NCI-H748 (cell line): ENCODE measurements at regions not wholly inside any gene's neighbourhood (a gene's known extent, or its start where the extent isn't known, plus 50 kb on each side); places are given as distances from the start of the nearest gene placed in this dataset.

Source experiments
- DNase-seq: peaks from one replicate; lab custom pipeline; 2025; ENCODE audit not compliant: unreplicated experiment; lab: John Stamatoyannopoulos, UW

GRCh38 chr4:167475951-167476350 lies 241.7 kb upstream of the SPOCK3 start:
- no peak for DNase-seq

DNA sequence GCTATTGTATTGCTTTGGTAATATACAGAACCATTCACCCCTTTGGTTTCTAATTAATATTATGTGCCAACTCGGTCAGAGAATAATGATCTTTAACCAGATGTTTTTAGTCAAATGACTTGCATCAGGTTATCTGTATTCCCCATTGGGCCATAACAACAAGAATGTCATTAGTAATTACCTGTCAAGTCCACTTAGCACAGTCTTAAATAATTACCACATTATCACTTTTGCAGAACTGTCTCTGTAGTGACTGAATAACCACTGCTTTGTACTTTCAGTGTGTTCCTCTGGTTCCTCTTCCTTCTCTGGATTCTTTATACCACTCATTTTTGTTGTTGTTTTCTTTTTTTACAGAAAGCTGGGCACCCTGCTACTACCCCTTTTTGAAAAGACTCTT lies 257.7 kb upstream of the SPOCK3 start:
- no peak for DNase-seq

DNA sequence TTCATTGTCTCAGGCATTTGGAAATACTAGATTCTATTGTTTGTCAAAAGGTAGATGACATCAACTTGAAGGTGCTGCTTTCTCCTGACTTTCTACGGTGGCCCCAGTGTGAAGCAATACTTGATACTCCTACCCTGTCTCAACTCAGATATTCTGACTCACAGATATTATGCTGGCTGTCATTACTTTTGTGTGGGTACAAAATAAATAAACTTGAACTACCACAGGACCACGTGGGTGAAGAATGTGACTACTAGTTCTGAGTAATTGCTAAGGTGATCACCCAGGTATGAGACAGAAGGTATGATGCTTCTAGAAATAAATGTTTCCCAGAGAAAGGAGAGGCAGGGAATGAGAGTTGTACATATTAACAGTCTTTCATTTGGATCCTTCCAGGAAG lies 275.3 kb upstream of the SPOCK3 start:
- DNase-seq, result no peak

GRCh38 chr4:167524091-167524490 lies 289.8 kb upstream of the SPOCK3 start:
- DNase-seq, result no peak

DNA sequence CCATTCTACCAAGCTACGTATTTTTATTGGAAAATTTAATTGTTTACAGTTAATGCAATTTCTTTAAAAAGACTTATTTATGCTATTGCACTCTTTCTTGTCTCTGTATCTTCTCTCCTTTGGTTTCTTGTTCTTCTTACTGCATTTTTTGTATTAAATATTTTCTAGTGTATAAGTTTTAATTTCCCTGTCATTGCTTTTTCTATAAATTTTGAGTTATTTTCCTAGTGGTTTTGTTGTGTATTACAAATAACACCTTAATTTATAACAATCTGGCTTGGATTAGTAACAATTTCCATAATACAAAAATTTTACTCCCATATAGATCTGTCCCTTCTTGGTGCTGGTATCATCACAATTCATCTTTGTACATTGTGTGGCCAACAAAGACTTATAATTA lies 303.5 kb upstream of the SPOCK3 start:
- DNase-seq, result no peak

GRCh38 chr4:167541286-167541685 lies 307.0 kb upstream of the SPOCK3 start:
- no peak for DNase-seq

DNA sequence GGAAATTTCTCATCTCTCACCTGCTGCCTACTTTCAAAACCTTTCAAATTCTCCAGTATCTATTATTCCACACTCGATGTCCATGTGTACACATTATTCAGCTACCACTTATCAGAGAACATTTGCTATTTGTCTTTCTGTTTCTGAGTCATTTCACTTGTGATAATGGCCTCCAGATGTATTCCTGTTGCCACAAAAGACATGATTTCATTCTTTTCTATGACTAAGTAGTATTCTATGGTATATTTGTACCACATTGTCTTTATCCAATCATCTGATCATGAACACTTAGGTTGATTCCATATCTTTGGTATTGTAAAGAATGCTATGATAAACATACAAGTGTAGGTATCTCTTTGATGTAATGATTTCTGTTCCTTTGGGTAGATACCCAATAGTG lies 310.1 kb upstream of the SPOCK3 start:
- no peak for DNase-seq

DNA sequence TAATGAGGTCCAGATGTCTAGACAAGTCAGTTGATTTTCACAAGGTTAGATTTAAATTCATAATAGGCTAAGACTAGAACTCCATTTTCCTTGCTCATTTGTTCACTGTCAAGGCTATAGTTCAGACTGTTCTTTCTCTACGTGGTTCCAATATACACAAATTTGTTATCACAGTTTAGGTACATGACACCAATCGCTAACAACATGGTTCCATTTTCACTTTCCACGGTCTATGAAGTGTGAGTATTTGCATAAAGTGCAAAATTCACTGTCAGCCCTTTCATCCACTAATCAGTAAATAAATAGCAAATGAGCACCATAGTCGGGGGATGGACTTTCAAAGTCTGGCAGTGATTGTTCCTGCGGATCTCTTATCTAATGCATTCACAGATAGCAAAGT lies 315.7 kb upstream of the SPOCK3 start:
- DNase-seq, result no peak

DNA sequence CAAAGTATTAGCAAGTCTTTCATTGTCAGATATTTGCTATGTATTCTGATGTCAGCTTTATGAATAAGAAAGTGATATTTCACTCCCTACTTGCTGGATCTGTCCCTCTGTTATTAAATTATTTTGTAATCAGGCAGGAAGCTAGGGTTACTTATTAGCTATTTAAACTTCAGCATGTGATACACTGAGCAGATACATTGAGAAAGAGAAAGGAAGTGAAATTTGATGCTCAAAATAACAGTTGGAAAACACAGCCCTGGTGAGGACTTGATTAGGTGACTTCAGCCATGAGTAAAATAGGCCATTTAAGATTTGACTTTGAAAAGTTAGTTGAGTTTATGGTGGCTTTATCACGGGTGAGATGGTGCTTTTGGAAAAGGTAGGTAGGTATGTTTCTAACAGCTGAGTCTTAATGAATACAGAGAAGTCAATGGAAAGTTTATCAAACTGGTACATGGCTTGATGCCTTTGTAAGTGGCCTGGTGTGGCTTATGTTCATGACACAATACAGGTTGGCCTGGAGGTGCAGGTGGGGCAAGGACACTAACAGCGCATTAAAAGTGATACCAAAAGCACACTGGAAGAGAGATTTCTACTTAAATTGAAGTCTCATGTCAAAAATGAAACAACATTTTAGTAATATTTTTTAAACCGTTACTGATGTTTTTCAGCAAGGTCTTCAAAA lies 321.2 kb upstream of the SPOCK3 start:
- peak; percentile 1 for DNase-seq

- DNase-seq, result no peak
Measured at GRCh38 chr4:167578906-167579305, 344.6 kb upstream of the SPOCK3 start.

- DNase-seq, result no peak
Measured at GRCh38 chr4:167581449-167581965, 347.2 kb upstream of the SPOCK3 start.

DNA sequence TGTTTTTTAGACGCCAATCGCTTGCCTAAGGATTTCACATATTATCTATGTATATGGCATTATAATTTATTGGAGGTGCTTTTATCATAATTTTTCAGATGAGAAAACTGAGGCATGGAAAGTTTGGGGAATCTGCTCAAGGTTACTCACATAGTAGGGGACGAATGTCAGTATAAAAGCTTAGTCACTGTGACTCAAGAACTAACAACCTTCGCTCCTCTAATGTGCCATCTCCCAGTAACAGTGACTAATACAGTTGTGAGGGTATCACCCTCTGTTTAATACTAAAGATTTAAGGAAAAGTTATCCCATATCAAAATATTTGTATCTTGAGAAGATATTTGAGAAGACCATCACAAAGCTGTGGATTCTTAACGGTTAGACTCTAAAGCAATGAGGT lies 353.1 kb upstream of the SPOCK3 start:
- no peak for DNase-seq

GRCh38 chr4:167595898-167596297 lies 361.6 kb upstream of the SPOCK3 start:
- no peak for DNase-seq

- no peak for DNase-seq
Measured at GRCh38 chr4:167602157-167602556, 367.9 kb upstream of the SPOCK3 start.

DNA sequence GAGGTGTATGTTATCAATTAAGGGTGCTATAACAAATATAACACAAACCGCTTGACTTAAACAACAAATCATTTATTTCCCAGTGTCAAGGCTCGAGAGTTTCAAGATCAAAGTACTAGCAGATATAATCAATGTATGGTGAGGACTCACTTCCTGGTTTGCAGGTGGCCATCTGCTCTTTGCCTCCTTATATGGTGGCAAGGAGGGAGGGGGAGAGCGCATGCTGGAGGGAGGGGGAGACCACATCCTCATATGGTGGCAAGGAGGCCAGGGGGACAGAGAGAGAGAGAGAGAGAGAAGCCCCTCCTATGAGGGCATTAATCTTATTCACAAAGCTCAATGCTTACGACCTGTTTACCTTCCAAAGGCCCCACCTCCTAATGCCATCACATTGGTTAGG lies 372.3 kb upstream of the SPOCK3 start:
- DNase-seq, result no peak

GRCh38 chr4:167613381-167613780 lies 379.1 kb upstream of the SPOCK3 start:
- DNase-seq, result no peak

GRCh38 chr4:167614866-167615265 lies 380.6 kb upstream of the SPOCK3 start:
- no peak for DNase-seq

DNA sequence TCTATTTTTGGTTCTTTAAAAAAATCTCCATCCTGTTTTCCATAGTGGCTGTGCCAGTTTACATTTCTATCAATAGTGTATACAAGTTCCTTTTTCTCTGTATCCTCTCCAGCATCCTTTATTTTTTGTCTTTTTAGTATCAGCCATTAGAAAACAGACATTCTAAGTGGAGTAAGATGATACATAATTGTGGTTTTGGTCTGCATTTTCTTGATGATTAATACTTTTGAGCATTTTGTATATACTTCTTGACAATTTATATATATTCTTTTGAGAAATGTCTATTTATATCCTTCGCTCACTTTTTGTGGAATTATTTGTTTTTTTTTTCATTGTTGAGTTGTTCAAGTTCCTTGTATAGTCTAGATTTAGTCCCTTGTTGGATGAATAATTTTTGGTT lies 382.2 kb upstream of the SPOCK3 start:
- DNase-seq, result no peak

DNA sequence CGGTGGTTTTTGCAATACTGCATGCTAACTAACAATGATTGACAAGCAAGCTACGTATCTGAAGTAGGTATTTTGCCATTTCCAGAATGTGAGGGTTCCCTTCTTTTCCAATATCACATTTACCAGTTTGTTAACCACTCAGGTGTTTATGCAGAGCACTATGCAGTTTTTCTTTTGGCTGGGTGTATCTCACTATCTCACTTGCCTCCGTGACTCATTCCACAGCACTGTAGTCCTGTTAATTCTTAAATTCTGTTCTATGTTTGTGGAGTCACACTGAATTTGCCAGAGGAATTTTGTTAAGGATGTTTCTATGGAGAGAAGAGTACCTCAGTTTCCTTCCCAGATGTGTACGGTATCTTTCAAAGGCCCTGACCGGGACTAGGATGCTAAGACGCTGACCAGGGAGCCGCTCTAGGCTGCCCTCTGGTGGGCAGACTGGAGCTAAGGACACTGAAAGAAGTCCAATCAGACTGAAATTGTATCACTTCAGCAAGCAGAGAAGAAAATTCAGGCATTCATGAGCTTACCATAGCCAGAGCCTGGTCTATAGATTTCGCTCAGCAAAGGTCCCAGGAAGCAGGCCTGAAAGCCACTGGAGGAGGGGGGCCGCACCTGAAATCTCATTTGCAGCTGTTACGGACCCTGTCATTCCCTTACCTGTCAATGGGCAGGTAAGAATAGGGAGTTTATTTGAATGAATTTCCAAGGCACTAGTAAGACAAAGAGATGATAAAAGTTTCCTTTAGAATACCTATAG lies 388.4 kb upstream of the SPOCK3 start:
- DNase-seq, result peak; percentile 36

- DNase-seq, result no peak
Measured at GRCh38 chr4:167623241-167623572, 388.9 kb upstream of the SPOCK3 start.

DNA sequence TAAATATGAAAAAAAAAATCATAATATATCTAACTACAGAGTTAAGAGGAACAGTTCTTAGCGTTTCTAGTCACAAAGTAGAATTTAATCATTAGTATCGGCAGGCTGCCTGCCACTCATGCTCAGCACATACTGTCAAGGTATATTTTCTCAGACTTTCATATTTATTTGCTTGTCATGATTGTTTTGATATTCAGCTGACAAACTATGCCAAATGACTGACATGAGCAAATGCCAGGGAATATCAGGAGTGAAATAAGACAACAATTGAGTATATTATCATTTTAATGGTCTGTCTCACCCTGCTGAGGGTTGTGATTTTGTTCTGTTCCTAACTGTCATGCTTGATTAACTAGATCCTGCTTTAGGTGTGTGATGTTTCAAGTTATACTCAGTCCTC lies 395.0 kb upstream of the SPOCK3 start:
- DNase-seq, result no peak

- no peak for DNase-seq
Measured at GRCh38 chr4:167642250-167642649, 408.0 kb upstream of the SPOCK3 start.

DNA sequence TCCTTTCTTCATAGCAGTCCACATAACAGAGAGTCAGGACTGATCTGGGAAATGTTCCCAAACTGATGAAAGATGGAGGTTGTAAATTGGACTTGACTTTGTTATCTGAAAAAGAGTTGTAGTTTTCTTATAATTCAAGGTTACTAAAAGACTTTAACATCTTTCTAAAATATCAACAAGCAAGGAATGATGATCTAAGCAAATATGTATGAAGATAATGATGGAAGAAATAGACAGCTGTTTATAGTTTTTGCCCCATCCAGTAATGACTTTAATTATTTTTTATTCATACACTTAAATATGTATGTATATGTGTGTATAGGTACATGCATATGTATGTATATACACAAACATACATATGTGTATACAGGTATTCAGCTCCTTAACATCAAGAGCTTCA lies 411.1 kb upstream of the SPOCK3 start:
- DNase-seq, result no peak
